ENCODE measurements at regions not wholly inside any gene's neighbourhood (a gene's known extent, or its start where the extent isn't known, plus 50 kb on each side); places are given as distances from the start of the nearest gene placed in this dataset.
A peak's percentile ranks its signal among the peaks of the same experiment; 100 is the strongest.
"Not testable (repeated sequence)": the region's sequence is repeated elsewhere in the genome, so short reads cannot be mapped to it uniquely, and the experiment has no call there.

- no peak for DNase-seq
These were observed 51.7 kb downstream of the FAM50B start for GRCh38 chr6:3900744-3901336.

- DNase-seq = no peak
These were observed 53.9 kb downstream of the FAM50B start for GRCh38 chr6:3902871-3903648.

- no peak for DNase-seq
These were observed 55.3 kb downstream of the FAM50B start for GRCh38 chr6:3904518-3904917.

GRCh38 chr6:3905945-3906845 is 57.0 kb downstream of the FAM50B start:
- DNase-seq = no peak

GRCh38 chr6:3906846-3907151 is 57.6 kb downstream of the FAM50B start:
- no peak for DNase-seq

GRCh38 chr6:3908223-3908622 is 59.0 kb downstream of the FAM50B start:
- no peak for DNase-seq

- no peak for DNase-seq
These were observed 59.8 kb downstream of the FAM50B start for GRCh38 chr6:3908961-3909360.

GRCh38 chr6:3910106-3910663 is 61.0 kb downstream of the FAM50B start:
- DNase-seq = no peak

- DNase-seq = no peak
These were observed 62.0 kb downstream of the FAM50B start for GRCh38 chr6:3911130-3911529.

GRCh38 chr6:3911614-3912336 is 62.6 kb downstream of the FAM50B start:
- no peak for DNase-seq

- no peak for DNase-seq
These were observed 63.3 kb downstream of the FAM50B start for GRCh38 chr6:3912361-3913076.

GRCh38 chr6:3913077-3913957 is 64.1 kb downstream of the FAM50B start:
- no peak for DNase-seq

- DNase-seq = no peak
These were observed 64.8 kb downstream of the FAM50B start for GRCh38 chr6:3913958-3914337.

GRCh38 chr6:3915076-3915791 is 66.1 kb downstream of the FAM50B start:
- DNase-seq = peak; percentile 65

GRCh38 chr6:3916211-3916610 is 67.0 kb downstream of the FAM50B start:
- peak; percentile 15 for DNase-seq

GRCh38 chr6:3916749-3917148 is 67.6 kb downstream of the FAM50B start:
- DNase-seq = not testable (repeated sequence)

- DNase-seq = no peak
These were observed 69.3 kb downstream of the FAM50B start for GRCh38 chr6:3918469-3918868.

- DNase-seq = no peak
These were observed 70.0 kb downstream of the FAM50B start for GRCh38 chr6:3919130-3919628.

- DNase-seq = no peak
These were observed 70.7 kb downstream of the FAM50B start for GRCh38 chr6:3919849-3920248.

- DNase-seq = no peak
These were observed 71.1 kb downstream of the FAM50B start for GRCh38 chr6:3920321-3920720.

Data from activated CD4-positive, alpha-beta T cell treated with anti-CD3 and anti-CD28 coated beads, Interleukin-10, Interleukin-2, amounts not matched to agents 100 ng/mL and 50 ng/mL, durations not matched to agents 16 hours and 8 hours (primary cell).